ENCODE measurements at regions not wholly inside any gene's neighbourhood (a gene's known extent, or its start where the extent isn't known, plus 50 kb on each side); places are given as distances from the start of the nearest gene placed in this dataset.
A peak's percentile ranks its signal among the peaks of the same experiment; 100 is the strongest.

DNA sequence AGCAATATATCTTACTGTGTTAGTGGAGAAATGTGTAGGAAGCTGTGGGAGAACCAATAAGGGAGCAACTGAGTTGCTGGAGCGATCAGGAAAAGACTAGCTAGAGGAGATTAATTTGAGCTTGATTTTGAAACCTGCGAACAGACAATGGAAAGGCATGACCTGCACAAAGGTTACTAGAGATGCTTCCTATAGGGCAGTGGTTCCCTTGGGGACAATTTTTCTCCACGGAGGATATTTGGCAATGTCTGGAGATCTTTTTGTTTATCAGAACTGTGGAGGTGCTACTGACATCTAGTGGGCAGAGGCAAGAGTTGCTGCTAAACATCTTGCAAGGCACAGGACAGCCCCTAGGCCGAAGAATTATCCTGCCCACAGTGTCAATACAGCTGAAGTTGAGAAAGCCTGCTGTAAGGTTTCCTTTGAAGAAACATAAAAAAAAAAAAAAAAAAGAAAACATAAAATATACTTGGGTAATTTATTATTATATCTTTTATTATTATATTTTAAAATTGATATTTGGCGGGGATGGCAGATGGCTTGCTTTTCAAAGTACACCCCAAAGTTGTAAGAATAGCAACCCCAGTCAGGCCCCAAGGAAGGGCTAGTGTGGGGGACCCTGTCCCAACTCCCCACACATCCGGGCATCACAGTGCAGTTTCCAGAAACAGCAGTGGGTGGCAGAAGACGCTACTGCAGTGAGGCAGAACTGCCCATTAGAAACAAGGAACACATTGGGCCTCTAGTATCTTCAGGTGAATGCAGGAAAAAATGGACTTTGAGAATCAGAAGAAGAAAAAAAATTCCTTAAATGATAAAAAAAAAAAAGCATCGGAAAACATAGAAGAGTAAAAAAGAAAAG is 481.6 kb downstream of the SH2D4B start:
- TF ChIP-seq, protein P1, sequence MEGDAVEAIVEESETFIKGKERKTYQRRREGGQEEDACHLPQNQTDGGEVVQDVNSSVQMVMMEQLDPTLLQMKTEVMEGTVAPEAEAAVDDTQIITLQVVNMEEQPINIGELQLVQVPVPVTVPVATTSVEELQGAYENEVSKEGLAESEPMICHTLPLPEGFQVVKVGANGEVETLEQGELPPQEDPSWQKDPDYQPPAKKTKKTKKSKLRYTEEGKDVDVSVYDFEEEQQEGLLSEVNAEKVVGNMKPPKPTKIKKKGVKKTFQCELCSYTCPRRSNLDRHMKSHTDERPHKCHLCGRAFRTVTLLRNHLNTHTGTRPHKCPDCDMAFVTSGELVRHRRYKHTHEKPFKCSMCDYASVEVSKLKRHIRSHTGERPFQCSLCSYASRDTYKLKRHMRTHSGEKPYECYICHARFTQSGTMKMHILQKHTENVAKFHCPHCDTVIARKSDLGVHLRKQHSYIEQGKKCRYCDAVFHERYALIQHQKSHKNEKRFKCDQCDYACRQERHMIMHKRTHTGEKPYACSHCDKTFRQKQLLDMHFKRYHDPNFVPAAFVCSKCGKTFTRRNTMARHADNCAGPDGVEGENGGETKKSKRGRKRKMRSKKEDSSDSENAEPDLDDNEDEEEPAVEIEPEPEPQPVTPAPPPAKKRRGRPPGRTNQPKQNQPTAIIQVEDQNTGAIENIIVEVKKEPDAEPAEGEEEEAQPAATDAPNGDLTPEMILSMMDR (IDR thresholded peaks at IDR 0.05; ENCODE audit: control extremely low read depth in 1 of 3, insufficient read depth in 1 of 3, low read depth in 1 of 3, low read length in 3 of 3): peak; percentile 49 to 91 (median 77)
- TF ChIP-seq TAF1 (IDR thresholded peaks at IDR 0.05; ENCODE audit: low read depth, low read length) (no peak), BCL11A (IDR thresholded peaks at IDR 0.05; ENCODE audit: low read depth in 2 of 2, low read length in 2 of 2) (no peak), POLR2A (IDR thresholded peaks at IDR 0.05; ENCODE audit: control extremely low read depth in 1 of 2, low read depth in 2 of 2, low read length in 2 of 2) (no peak), EZH2 (IDR thresholded peaks at IDR 0.05; ENCODE audit: low read depth, low read length, severe bottlenecking) (no peak), JUND (IDR thresholded peaks at IDR 0.05; ENCODE audit: low read length) (no peak; the same call in 1 of the 2 replicates), TCF12 (IDR thresholded peaks at IDR 0.05; ENCODE audit: low read depth, low read length) (no peak), CHD2 (IDR thresholded peaks at IDR 0.05; ENCODE audit: low read length) (no peak), KDM1A (IDR thresholded peaks at IDR 0.05; ENCODE audit: borderline replicate concordance, low read length) (no peak), MAFK (IDR thresholded peaks at IDR 0.05; ENCODE audit: low read depth, low read length) (no peak), CBX8 (IDR thresholded peaks at IDR 0.05; ENCODE audit: borderline replicate concordance, low read depth, low read length) (no peak), CREB1 (IDR thresholded peaks at IDR 0.05) (no peak), GABPA (IDR thresholded peaks at IDR 0.05; ENCODE audit: borderline replicate concordance, insufficient read depth, low read length) (no peak)
- TF ChIP-seq, protein P2, sequence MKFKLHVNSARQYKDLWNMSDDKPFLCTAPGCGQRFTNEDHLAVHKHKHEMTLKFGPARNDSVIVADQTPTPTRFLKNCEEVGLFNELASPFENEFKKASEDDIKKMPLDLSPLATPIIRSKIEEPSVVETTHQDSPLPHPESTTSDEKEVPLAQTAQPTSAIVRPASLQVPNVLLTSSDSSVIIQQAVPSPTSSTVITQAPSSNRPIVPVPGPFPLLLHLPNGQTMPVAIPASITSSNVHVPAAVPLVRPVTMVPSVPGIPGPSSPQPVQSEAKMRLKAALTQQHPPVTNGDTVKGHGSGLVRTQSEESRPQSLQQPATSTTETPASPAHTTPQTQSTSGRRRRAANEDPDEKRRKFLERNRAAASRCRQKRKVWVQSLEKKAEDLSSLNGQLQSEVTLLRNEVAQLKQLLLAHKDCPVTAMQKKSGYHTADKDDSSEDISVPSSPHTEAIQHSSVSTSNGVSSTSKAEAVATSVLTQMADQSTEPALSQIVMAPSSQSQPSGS (IDR thresholded peaks at IDR 0.05; ENCODE audit: low read length): no peak
